Vagina (tissue), 2 donors: ENCODE measurements at regions not wholly inside any gene's neighbourhood (a gene's known extent, or its start where the extent isn't known, plus 50 kb on each side); places are given as distances from the start of the nearest gene placed in this dataset.
A peak's percentile ranks its signal among the peaks of the same experiment; 100 is the strongest.

Experiments
- DNase-seq, 2 donors: peaks; one replicate each; pipeline ENCODE4 v3.0.0-alpha.2; 2017; ENCODE audit errors: extremely low spot score in 2 of 2
- H3K27ac ChIP-seq: fragments of 200-600 bp; sonication (generic); one replicate; pipeline ENCODE4 v1.5.1; 2019
- H3K27me3 ChIP-seq: fragments of 200-600 bp; sonication (generic); one replicate; pipeline ENCODE4 v1.5.1; 2019
- H3K36me3 ChIP-seq, 2 donors: fragments of 200-600 bp; sonication (generic); one replicate each; pipeline ENCODE4 v1.5.1; 2017 to 2019
- H3K4me1 ChIP-seq: fragments of 200-600 bp; sonication (generic); one replicate; pipeline ENCODE4 v1.5.1; 2019
- H3K4me3 ChIP-seq, 2 donors: fragments of 200-600 bp; sonication (generic); 1 replicate in 1 of 2; 2 replicates in 1 of 2; pipeline ENCODE4 v1.5.1; 2016 to 2019
- H3K9me3 ChIP-seq: fragments of 200-600 bp; sonication (generic); one replicate; pipeline ENCODE4 v1.5.1; 2019
- CTCF ChIP-seq, 3 experiments: fragments of 450-650 bp in 2 of 3; fragments of 200-600 bp in 1 of 3; sonication (generic) in 1 of 3; IDR thresholded peaks; one replicate each; pipeline ENCODE4 v1.5.1; 2017 to 2019; ENCODE audit warnings: antibody characterized with exemption in 3 of 3, mild to moderate bottlenecking in 2 of 3, moderate library complexity in 2 of 3
- POLR2A ChIP-seq, 2 donors: fragments of 450-650 bp; IDR thresholded peaks; one replicate each; pipeline ENCODE4 v1.6.1; 2017; ENCODE audit warnings: antibody characterized with exemption in 2 of 2, mild to moderate bottlenecking in 2 of 2, moderate library complexity in 2 of 2
- POLR2AphosphoS5 ChIP-seq, 2 donors: sonication (generic); formaldehyde crosslinking; IDR thresholded peaks; one replicate each; pipeline ENCODE4 v1.9.0; 2017; ENCODE audit warnings: antibody characterized with exemption in 2 of 2, mild to moderate bottlenecking in 2 of 2, low read depth in 1 of 2; ENCODE audit not compliant: insufficient read depth in 1 of 2
- intact Hi-C: fragments of 100-400 bp; cut with DNase I; formaldehyde crosslinking; loops from one replicate; pipeline ENCODE4 v1.15.1; 2023

GRCh38 chr2:66919286-66919685 lies 477.8 kb upstream of the ETAA1 start:
- DNase-seq, result no peak
- H3K27ac ChIP-seq, result no peak overlapping the region
- no peaks in the 10 kb centered on the region for H3K36me3 ChIP-seq
- no peak for TF ChIP-seq POLR2A (IDR thresholded peaks at IDR 0.05)
- no peaks in the 10 kb centered on the region for H3K9me3 ChIP-seq
- intact Hi-C loops, result no loop called here
- H3K27me3 ChIP-seq, result no peaks in the 10 kb centered on the region
- H3K4me1 ChIP-seq, result no peaks in the 10 kb centered on the region
- no peak overlapping the region for H3K4me3 ChIP-seq

GRCh38 chr2:66920415-66920814 lies 476.7 kb upstream of the ETAA1 start:
- no peak for TF ChIP-seq POLR2A (IDR thresholded peaks at IDR 0.05)
- TF ChIP-seq POLR2AphosphoS5 (IDR thresholded peaks at IDR 0.05; ENCODE audit: insufficient read depth in 1 of 2, low read depth in 1 of 2), result no peak
- no peak for TF ChIP-seq CTCF (IDR thresholded peaks at IDR 0.05)
- intact Hi-C loops, result no loop called here
- Histone ChIP-seq H3K4me1 (no peaks in the 10 kb centered on the region), H3K27me3 (no peaks in the 10 kb centered on the region), H3K27ac (no peak overlapping the region), H3K4me3 (no peak overlapping the region), H3K9me3 (no peaks in the 10 kb centered on the region), H3K36me3 (no peaks in the 10 kb centered on the region)
- no peak for DNase-seq

GRCh38 chr2:66925128-66925527 lies 472.0 kb upstream of the ETAA1 start:
- intact Hi-C loops, result no loop called here
- no peaks in the 10 kb centered on the region for H3K36me3 ChIP-seq

GRCh38 chr2:66926594-66927112 lies 470.5 kb upstream of the ETAA1 start:
- H3K4me3 ChIP-seq, result no peak overlapping the region
- H3K9me3 ChIP-seq, result no peaks in the 10 kb centered on the region
- DNase-seq, result no peak
- H3K27ac ChIP-seq, result no peak overlapping the region
- H3K27me3 ChIP-seq, result no peaks in the 10 kb centered on the region
- intact Hi-C loops, result no loop called here
- no peak for TF ChIP-seq POLR2AphosphoS5 (IDR thresholded peaks at IDR 0.05; ENCODE audit: insufficient read depth in 1 of 2, low read depth in 1 of 2)
- TF ChIP-seq CTCF (IDR thresholded peaks at IDR 0.05), result no peak
- no peak for TF ChIP-seq POLR2A (IDR thresholded peaks at IDR 0.05)
- H3K36me3 ChIP-seq, result no peaks in the 10 kb centered on the region
- peaks cover 12% of the 10 kb centered on the region for H3K4me1 ChIP-seq

More at GRCh38 chr2:66925128-66925527, 472.0 kb upstream of the ETAA1 start:
- peaks cover 9% of the 10 kb centered on the region for H3K4me1 ChIP-seq
- no peaks in the 10 kb centered on the region for H3K27me3 ChIP-seq
- H3K9me3 ChIP-seq, result no peaks in the 10 kb centered on the region
- no peak overlapping the region for H3K27ac ChIP-seq
- no peak for TF ChIP-seq POLR2AphosphoS5 (IDR thresholded peaks at IDR 0.05; ENCODE audit: insufficient read depth in 1 of 2, low read depth in 1 of 2)
- TF ChIP-seq CTCF (IDR thresholded peaks at IDR 0.05), result no peak
- no peak for TF ChIP-seq POLR2A (IDR thresholded peaks at IDR 0.05)
- H3K4me3 ChIP-seq, result no peak overlapping the region
- no peak for DNase-seq

- Histone ChIP-seq H3K4me1 (peaks cover 12% of the 10 kb centered on the region), H3K27me3 (no peaks in the 10 kb centered on the region), H3K36me3 (no peaks in the 10 kb centered on the region), H3K4me3 (no peak overlapping the region), H3K27ac (no peak overlapping the region), H3K9me3 (no peaks in the 10 kb centered on the region)
- intact Hi-C loops, result no loop called here
- DNase-seq, result peak in 1 of 2 donors; percentile 88
- TF ChIP-seq POLR2A (IDR thresholded peaks at IDR 0.05), result no peak
- TF ChIP-seq POLR2AphosphoS5 (IDR thresholded peaks at IDR 0.05; ENCODE audit: insufficient read depth in 1 of 2, low read depth in 1 of 2), result peak in 1 of 2 donors; percentile 41
Measured at GRCh38 chr2:66929632-66930338, 467.3 kb upstream of the ETAA1 start.
